ENCODE measurements at regions not wholly inside any gene's neighbourhood (a gene's known extent, or its start where the extent isn't known, plus 50 kb on each side); places are given as distances from the start of the nearest gene placed in this dataset.

DNA sequence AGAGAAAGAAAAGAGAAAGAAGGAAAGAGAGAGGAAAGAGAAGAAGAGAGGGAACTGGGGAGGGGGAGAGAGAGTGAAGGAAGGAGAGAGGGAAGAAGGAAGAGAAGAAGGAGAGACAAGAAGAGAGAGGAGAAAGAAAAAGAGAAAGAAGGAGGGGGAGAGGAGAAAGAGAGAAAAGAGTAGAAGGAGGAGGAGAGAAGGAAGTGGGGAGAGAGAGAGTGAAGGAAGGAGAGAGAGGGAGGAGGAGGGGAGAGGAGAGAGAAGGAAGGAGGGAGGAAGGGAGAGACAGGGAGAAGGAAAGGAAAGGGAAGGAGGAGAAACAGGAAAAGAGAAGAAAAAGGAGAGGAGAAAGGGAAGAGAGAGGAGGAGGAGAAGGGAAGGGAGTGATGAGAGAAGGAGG lies 208.5 kb downstream of the MAF start:
- TF ChIP-seq, protein P1, sequence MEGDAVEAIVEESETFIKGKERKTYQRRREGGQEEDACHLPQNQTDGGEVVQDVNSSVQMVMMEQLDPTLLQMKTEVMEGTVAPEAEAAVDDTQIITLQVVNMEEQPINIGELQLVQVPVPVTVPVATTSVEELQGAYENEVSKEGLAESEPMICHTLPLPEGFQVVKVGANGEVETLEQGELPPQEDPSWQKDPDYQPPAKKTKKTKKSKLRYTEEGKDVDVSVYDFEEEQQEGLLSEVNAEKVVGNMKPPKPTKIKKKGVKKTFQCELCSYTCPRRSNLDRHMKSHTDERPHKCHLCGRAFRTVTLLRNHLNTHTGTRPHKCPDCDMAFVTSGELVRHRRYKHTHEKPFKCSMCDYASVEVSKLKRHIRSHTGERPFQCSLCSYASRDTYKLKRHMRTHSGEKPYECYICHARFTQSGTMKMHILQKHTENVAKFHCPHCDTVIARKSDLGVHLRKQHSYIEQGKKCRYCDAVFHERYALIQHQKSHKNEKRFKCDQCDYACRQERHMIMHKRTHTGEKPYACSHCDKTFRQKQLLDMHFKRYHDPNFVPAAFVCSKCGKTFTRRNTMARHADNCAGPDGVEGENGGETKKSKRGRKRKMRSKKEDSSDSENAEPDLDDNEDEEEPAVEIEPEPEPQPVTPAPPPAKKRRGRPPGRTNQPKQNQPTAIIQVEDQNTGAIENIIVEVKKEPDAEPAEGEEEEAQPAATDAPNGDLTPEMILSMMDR (conservative IDR thresholded peaks at IDR 0.05 in 1 of 2, IDR thresholded peaks at IDR 0.05 in 1 of 2; ENCODE audit: extremely low read depth in 1 of 2, insufficient read depth in 1 of 2, low read depth in 1 of 2, low read length in 2 of 2): no peak
- TF ChIP-seq EZH2 (IDR thresholded peaks at IDR 0.05; ENCODE audit: borderline replicate concordance, low read length): no peak
